ENCODE measurements at regions not wholly inside any gene's neighbourhood (a gene's known extent, or its start where the extent isn't known, plus 50 kb on each side); places are given as distances from the start of the nearest gene placed in this dataset.

- TF ChIP-seq, protein P1, sequence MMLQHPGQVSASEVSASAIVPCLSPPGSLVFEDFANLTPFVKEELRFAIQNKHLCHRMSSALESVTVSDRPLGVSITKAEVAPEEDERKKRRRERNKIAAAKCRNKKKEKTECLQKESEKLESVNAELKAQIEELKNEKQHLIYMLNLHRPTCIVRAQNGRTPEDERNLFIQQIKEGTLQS (IDR thresholded peaks at IDR 0.05) = no peak
- TF ChIP-seq TAF1 (conservative IDR thresholded peaks at IDR 0.05) = no peak
- TF ChIP-seq CTCF (IDR thresholded peaks at IDR 0.05; ENCODE audit: low read depth, low read length, missing input control) = no peak
Measured at GRCh38 chr9:85081963-85082362, 412.4 kb downstream of the NTRK2 start.
